Tibial nerve (tissue), 4 donors: ENCODE measurements at regions not wholly inside any gene's neighbourhood (a gene's known extent, or its start where the extent isn't known, plus 50 kb on each side); places are given as distances from the start of the nearest gene placed in this dataset.

Source experiments
- EP300 ChIP-seq, 2 donors: sonication (generic); formaldehyde crosslinking; IDR thresholded peaks; one replicate each; pipeline ENCODE4 v1.6.1; 2017; ENCODE audit warnings: antibody characterized with exemption in 2 of 2, mild to moderate bottlenecking in 1 of 2
- POLR2A ChIP-seq, 2 donors: fragments of 450-650 bp; IDR thresholded peaks; one replicate each; pipeline ENCODE4 v1.6.1; 2017; ENCODE audit warnings: antibody characterized with exemption in 2 of 2, mild to moderate bottlenecking in 2 of 2, moderate library complexity in 2 of 2
- TF ChIP-seq, protein P1 (sequence below), 5 experiments: fragments of 200-600 bp in 3 of 5; fragments of 450-650 bp in 2 of 5; sonication (generic) in 3 of 5; IDR thresholded peaks; one replicate each; pipeline ENCODE4 v1.5.1; 2016 to 2019; ENCODE audit warnings: antibody characterized with exemption in 5 of 5, mild to moderate bottlenecking in 3 of 5, moderate library complexity in 2 of 5

GRCh38 chr2:150742094-150742493 is 254.6 kb upstream of the RND3 start:
- TF ChIP-seq, protein P1, sequence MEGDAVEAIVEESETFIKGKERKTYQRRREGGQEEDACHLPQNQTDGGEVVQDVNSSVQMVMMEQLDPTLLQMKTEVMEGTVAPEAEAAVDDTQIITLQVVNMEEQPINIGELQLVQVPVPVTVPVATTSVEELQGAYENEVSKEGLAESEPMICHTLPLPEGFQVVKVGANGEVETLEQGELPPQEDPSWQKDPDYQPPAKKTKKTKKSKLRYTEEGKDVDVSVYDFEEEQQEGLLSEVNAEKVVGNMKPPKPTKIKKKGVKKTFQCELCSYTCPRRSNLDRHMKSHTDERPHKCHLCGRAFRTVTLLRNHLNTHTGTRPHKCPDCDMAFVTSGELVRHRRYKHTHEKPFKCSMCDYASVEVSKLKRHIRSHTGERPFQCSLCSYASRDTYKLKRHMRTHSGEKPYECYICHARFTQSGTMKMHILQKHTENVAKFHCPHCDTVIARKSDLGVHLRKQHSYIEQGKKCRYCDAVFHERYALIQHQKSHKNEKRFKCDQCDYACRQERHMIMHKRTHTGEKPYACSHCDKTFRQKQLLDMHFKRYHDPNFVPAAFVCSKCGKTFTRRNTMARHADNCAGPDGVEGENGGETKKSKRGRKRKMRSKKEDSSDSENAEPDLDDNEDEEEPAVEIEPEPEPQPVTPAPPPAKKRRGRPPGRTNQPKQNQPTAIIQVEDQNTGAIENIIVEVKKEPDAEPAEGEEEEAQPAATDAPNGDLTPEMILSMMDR (IDR thresholded peaks at IDR 0.05): no peak
- TF ChIP-seq POLR2A (IDR thresholded peaks at IDR 0.05) (no peak), EP300 (IDR thresholded peaks at IDR 0.05) (no peak)
